C4-2B (cell line): ENCODE measurements at regions not wholly inside any gene's neighbourhood (a gene's known extent, or its start where the extent isn't known, plus 50 kb on each side); places are given as distances from the start of the nearest gene placed in this dataset.

Experiments used
- CTCF ChIP-seq: fragments of 450-650 bp; conservative IDR thresholded peaks from 2 replicates; pipeline ENCODE4 v1.5.1; 2017; ENCODE audit warnings: mild to moderate bottlenecking
- ZFX ChIP-seq: fragments of 450-650 bp; IDR thresholded peaks from 2 replicates; pipeline ENCODE4 v1.6.1; 2017

GRCh38 chr6:166795879-166796278, 160.5 kb downstream of the RNASET2 start:
- no peak for TF ChIP-seq CTCF
- TF ChIP-seq ZFX = no peak
